ENCODE measurements at regions not wholly inside any gene's neighbourhood (a gene's known extent, or its start where the extent isn't known, plus 50 kb on each side); places are given as distances from the start of the nearest gene placed in this dataset.
"Not testable (repeated sequence)": the region's sequence is repeated elsewhere in the genome, so short reads cannot be mapped to it uniquely, and the experiment has no call there.

DNA sequence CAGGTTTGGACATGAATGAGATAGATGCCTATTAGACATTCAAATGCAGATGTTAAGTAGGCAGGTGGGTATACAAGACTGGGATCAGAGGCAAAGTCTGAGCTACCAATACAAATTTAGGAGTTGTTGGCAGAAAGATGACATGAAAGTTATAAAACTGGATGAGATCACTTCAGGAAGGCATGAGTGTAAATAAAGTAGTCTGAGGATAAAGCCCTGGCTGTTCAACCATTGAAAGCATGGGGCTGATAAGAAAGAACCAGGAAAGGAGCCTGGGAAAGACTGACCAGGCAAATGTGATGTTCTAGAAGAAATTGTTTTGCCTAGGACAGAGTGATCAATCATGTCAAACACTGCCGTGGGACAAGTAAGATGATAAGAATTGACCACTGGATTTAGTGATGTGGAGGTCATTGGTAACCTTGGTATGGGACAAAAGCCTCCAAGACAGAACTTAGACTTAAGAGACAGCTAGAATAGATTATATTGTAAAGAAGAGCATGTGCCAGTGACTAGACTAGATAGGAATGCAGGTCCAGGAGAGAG lies 98.5 kb downstream of the EHF start:
- H3K36me3 ChIP-seq (ENCODE audit: control insufficient read depth in 1 of 2, insufficient read depth in 2 of 2, low read length in 2 of 2): no peaks in the 10 kb centered on the region
- no peaks in the 10 kb centered on the region for H3K9me3 ChIP-seq (ENCODE audit: control insufficient read depth in 1 of 2, insufficient read depth in 1 of 2, low read depth in 1 of 2, low read length in 2 of 2)
- H3K79me2 ChIP-seq (ENCODE audit: insufficient read depth, low read length): no peaks in the 10 kb centered on the region
- BruUV-seq (replicated peaks): no TSS peak
- ATAC-seq (no peak), DNase-seq (ENCODE audit: low read depth, low spot score) (no peak)
- no peak overlapping the region for H3K4me3 ChIP-seq (replicated peaks in 1 of 2; ENCODE audit: low read depth in 1 of 2, low read length in 2 of 2)
- intact Hi-C loops (cut with micrococcal nuclease): no loop called here
- RAD21 ChIA-PET (ENCODE audit: low non-redundant PET in 1 of 2, low total read pairs in 2 of 2, uncharacterized antibody in 2 of 2, unreplicated experiment in 2 of 2): no interaction called here
- no peak overlapping the region for H3K9ac ChIP-seq (ENCODE audit: low read length)
- TF ChIP-seq SP1 (IDR thresholded peaks at IDR 0.05; ENCODE audit: low read depth): no peak
- TF ChIP-seq ZNF274 (IDR thresholded peaks at IDR 0.05; ENCODE audit: low read depth, low read length): no peak
- TF ChIP-seq ELF1 (IDR thresholded peaks at IDR 0.05; ENCODE audit: borderline replicate concordance, low read depth): no peak
- TF ChIP-seq POLR2AphosphoS5 (IDR thresholded peaks at IDR 0.05; ENCODE audit: low read depth, low read length): no peak
- TF ChIP-seq, protein P1, sequence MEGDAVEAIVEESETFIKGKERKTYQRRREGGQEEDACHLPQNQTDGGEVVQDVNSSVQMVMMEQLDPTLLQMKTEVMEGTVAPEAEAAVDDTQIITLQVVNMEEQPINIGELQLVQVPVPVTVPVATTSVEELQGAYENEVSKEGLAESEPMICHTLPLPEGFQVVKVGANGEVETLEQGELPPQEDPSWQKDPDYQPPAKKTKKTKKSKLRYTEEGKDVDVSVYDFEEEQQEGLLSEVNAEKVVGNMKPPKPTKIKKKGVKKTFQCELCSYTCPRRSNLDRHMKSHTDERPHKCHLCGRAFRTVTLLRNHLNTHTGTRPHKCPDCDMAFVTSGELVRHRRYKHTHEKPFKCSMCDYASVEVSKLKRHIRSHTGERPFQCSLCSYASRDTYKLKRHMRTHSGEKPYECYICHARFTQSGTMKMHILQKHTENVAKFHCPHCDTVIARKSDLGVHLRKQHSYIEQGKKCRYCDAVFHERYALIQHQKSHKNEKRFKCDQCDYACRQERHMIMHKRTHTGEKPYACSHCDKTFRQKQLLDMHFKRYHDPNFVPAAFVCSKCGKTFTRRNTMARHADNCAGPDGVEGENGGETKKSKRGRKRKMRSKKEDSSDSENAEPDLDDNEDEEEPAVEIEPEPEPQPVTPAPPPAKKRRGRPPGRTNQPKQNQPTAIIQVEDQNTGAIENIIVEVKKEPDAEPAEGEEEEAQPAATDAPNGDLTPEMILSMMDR (IDR thresholded peaks at IDR 0.05 in 2 of 3, conservative IDR thresholded peaks at IDR 0.05 in 1 of 3; ENCODE audit: borderline replicate concordance in 1 of 3, insufficient read depth in 1 of 3, low read depth in 2 of 3, low read length in 2 of 3): no peak
- TF ChIP-seq, protein P2, sequence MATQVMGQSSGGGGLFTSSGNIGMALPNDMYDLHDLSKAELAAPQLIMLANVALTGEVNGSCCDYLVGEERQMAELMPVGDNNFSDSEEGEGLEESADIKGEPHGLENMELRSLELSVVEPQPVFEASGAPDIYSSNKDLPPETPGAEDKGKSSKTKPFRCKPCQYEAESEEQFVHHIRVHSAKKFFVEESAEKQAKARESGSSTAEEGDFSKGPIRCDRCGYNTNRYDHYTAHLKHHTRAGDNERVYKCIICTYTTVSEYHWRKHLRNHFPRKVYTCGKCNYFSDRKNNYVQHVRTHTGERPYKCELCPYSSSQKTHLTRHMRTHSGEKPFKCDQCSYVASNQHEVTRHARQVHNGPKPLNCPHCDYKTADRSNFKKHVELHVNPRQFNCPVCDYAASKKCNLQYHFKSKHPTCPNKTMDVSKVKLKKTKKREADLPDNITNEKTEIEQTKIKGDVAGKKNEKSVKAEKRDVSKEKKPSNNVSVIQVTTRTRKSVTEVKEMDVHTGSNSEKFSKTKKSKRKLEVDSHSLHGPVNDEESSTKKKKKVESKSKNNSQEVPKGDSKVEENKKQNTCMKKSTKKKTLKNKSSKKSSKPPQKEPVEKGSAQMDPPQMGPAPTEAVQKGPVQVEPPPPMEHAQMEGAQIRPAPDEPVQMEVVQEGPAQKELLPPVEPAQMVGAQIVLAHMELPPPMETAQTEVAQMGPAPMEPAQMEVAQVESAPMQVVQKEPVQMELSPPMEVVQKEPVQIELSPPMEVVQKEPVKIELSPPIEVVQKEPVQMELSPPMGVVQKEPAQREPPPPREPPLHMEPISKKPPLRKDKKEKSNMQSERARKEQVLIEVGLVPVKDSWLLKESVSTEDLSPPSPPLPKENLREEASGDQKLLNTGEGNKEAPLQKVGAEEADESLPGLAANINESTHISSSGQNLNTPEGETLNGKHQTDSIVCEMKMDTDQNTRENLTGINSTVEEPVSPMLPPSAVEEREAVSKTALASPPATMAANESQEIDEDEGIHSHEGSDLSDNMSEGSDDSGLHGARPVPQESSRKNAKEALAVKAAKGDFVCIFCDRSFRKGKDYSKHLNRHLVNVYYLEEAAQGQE (IDR thresholded peaks at IDR 0.05; ENCODE audit: low read depth): no peak
- no peak for TF ChIP-seq ZFX (IDR thresholded peaks at IDR 0.05)
- no peak for TF ChIP-seq POLR2A (IDR thresholded peaks at IDR 0.05; ENCODE audit: borderline replicate concordance, extremely low read depth, insufficient read depth, insufficient read length)
- TF ChIP-seq, protein P3, sequence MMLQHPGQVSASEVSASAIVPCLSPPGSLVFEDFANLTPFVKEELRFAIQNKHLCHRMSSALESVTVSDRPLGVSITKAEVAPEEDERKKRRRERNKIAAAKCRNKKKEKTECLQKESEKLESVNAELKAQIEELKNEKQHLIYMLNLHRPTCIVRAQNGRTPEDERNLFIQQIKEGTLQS (IDR thresholded peaks at IDR 0.05): no peak
- no peak for TF ChIP-seq CEBPB (IDR thresholded peaks at IDR 0.05; ENCODE audit: low read depth)
- H2AFZ ChIP-seq (ENCODE audit: low read depth, low read length, poor library complexity, severe bottlenecking): no peak overlapping the region
- POLR2A ChIA-PET: no interaction called here
- H3K9me2 ChIP-seq (ENCODE audit: insufficient read depth): no peaks in the 10 kb centered on the region
- no peaks in the 10 kb centered on the region for H4K20me1 ChIP-seq (ENCODE audit: insufficient read depth)
- no peaks in the 10 kb centered on the region for H3K27me3 ChIP-seq (ENCODE audit: insufficient read depth, low read length)
- no peak overlapping the region for H3K27ac ChIP-seq (ENCODE audit: low read depth, low read length)
- no peaks in the 10 kb centered on the region for H3K4me1 ChIP-seq (ENCODE audit: control insufficient read depth in 1 of 2, insufficient read depth in 2 of 2, low read length in 2 of 2)
- CTCF ChIA-PET: no interaction called here
- no peak overlapping the region for H3K4me2 ChIP-seq (ENCODE audit: low read length)

DNA sequence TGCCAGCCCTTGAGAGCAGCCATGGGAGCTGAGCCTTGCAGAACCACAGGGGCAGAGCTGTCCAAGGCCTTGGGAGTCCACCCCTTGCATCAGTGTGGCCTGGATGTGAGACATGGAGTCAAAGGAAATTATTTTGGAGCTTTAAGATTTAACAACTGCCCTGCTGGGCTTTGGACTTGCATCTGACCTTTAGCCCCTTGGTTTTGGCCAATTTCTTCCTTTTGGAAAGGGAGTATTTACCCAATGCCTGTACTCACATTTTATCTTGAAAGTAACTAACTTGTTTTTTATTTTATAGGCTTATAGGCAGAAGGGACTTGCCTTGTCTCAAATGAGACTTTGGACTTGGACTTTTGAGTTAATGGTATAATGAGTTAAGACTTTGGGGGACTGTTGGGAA lies 92.7 kb downstream of the EHF start:
- H3K9ac ChIP-seq (ENCODE audit: low read length); H3K4me3 ChIP-seq (replicated peaks in 1 of 2; ENCODE audit: low read depth in 1 of 2, low read length in 2 of 2); intact Hi-C loops (cut with micrococcal nuclease); RAD21 ChIA-PET (ENCODE audit: low non-redundant PET in 1 of 2, low total read pairs in 2 of 2, uncharacterized antibody in 2 of 2, unreplicated experiment in 2 of 2); H3K4me2 ChIP-seq (ENCODE audit: low read length); DNase-seq (ENCODE audit: low read depth, low spot score); ATAC-seq; H2AFZ ChIP-seq (ENCODE audit: low read depth, low read length, poor library complexity, severe bottlenecking); H3K79me2 ChIP-seq (ENCODE audit: insufficient read depth, low read length); H3K36me3 ChIP-seq (ENCODE audit: control insufficient read depth in 1 of 2, insufficient read depth in 2 of 2, low read length in 2 of 2); CTCF ChIA-PET; BruUV-seq (replicated peaks); POLR2A ChIA-PET; H3K4me1 ChIP-seq (ENCODE audit: control insufficient read depth in 1 of 2, insufficient read depth in 2 of 2, low read length in 2 of 2); H3K27ac ChIP-seq (ENCODE audit: low read depth, low read length); H3K27me3 ChIP-seq (ENCODE audit: insufficient read depth, low read length); H4K20me1 ChIP-seq (ENCODE audit: insufficient read depth); H3K9me2 ChIP-seq (ENCODE audit: insufficient read depth): not testable (repeated sequence)
- peaks cover 0 to 10% of the 10 kb centered on the region in 2 experiments; a peak in 1 of 4 replicates for H3K9me3 ChIP-seq (ENCODE audit: control insufficient read depth in 1 of 2, insufficient read depth in 1 of 2, low read depth in 1 of 2, low read length in 2 of 2)
